RWPE1 (cell line): ENCODE measurements at regions not wholly inside any gene's neighbourhood (a gene's known extent, or its start where the extent isn't known, plus 50 kb on each side); places are given as distances from the start of the nearest gene placed in this dataset.

Experiments
- CTCF ChIA-PET: fragments of 350-600 bp; sonication (Branson Sonifier 250); formaldehyde crosslinking; extraction: SDS; loops from one replicate; lab custom pipeline; 2021; lab: Yijun Ruan, JAX
- POLR2A ChIA-PET: fragments of 400-600 bp; formaldehyde crosslinking; extraction: SDS; loops from one replicate; lab custom pipeline; 2020; ENCODE audit warnings: antibody characterized with exemption; ENCODE audit not compliant: low non-redundant PET; lab: Yijun Ruan, JAX
- DNase-seq: peaks from one replicate; pipeline ENCODE4 v3.0.0; 2012; ENCODE audit warnings: low spot score
- H3K27ac ChIP-seq: fragments of 450-650 bp; 2 replicates; pipeline ENCODE4 v1.5.1; 2017
- TF ChIP-seq, protein P1 (sequence below): fragments of 450-650 bp; conservative IDR thresholded peaks from 2 replicates; pipeline ENCODE4 v1.5.1; 2017; ENCODE audit warnings: low read depth, mild to moderate bottlenecking

GRCh38 chr1:87572008-87572407 is 243.3 kb downstream of the LMO4 start:
- TF ChIP-seq, protein P1, sequence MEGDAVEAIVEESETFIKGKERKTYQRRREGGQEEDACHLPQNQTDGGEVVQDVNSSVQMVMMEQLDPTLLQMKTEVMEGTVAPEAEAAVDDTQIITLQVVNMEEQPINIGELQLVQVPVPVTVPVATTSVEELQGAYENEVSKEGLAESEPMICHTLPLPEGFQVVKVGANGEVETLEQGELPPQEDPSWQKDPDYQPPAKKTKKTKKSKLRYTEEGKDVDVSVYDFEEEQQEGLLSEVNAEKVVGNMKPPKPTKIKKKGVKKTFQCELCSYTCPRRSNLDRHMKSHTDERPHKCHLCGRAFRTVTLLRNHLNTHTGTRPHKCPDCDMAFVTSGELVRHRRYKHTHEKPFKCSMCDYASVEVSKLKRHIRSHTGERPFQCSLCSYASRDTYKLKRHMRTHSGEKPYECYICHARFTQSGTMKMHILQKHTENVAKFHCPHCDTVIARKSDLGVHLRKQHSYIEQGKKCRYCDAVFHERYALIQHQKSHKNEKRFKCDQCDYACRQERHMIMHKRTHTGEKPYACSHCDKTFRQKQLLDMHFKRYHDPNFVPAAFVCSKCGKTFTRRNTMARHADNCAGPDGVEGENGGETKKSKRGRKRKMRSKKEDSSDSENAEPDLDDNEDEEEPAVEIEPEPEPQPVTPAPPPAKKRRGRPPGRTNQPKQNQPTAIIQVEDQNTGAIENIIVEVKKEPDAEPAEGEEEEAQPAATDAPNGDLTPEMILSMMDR, result no peak
- ChIA-PET CTCF (interaction anchor here (0.7 kb wide), 1 partner anchor 11 kb away, joined by 3 read pairs; no protein-coding TSS in a partner anchor), POLR2A (no interaction called here)
- no peak for DNase-seq
- no peak overlapping the region for H3K27ac ChIP-seq

- H3K27ac ChIP-seq, result no peak overlapping the region
- ChIA-PET POLR2A (no interaction called here), CTCF (no interaction called here)
- no peak for DNase-seq
- TF ChIP-seq, protein P1, result no peak
Observed at GRCh38 chr1:87572891-87573290, 244.2 kb downstream of the LMO4 start.

- TF ChIP-seq, protein P1, result no peak
Observed at GRCh38 chr1:87575528-87575927, 246.8 kb downstream of the LMO4 start.

GRCh38 chr1:87578464-87578863 is 249.8 kb downstream of the LMO4 start:
- TF ChIP-seq, protein P1, result no peak
- DNase-seq, result no peak
- ChIA-PET CTCF (no interaction called here), POLR2A (no interaction called here)
- no peak overlapping the region for H3K27ac ChIP-seq

More at GRCh38 chr1:87575528-87575927, 246.8 kb downstream of the LMO4 start:
- no peak overlapping the region for H3K27ac ChIP-seq
- no peak for DNase-seq
- ChIA-PET CTCF (interaction anchor here (0.9 kb wide), 1 partner anchor 19 kb away, joined by 5 read pairs; no protein-coding TSS in a partner anchor), POLR2A (no interaction called here)

DNA sequence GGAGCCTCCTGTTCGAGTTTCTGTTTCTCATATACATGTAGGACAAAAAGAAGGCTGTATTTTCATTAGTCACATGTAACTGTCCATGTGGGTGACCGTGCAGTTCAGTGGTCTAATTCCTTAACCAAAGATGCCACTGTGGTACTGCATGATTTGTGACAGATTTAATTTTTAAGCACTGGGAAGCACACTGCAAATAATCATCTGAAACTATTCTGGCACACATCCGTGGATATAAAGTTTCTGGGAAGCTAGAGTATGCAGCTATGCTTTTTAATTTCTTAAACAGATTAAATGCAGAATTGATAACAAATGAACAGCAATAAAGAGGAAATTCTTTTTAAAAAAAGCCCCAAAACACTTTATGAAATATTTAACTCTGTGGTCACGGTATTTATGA is 254.8 kb downstream of the LMO4 start:
- TF ChIP-seq, protein P1, result no peak
- CTCF ChIA-PET, result no interaction called here
- H3K27ac ChIP-seq, result no peak overlapping the region
- POLR2A ChIA-PET, result no interaction called here
- DNase-seq, result no peak

- TF ChIP-seq, protein P1, result no peak
- POLR2A ChIA-PET, result no interaction called here
- no peak overlapping the region for H3K27ac ChIP-seq
- DNase-seq, result no peak
- CTCF ChIA-PET, result no interaction called here
Observed at GRCh38 chr1:87584586-87584985, 255.9 kb downstream of the LMO4 start.

- ChIA-PET CTCF (no interaction called here), POLR2A (no interaction called here)
- no peak overlapping the region for H3K27ac ChIP-seq
- TF ChIP-seq, protein P1, result no peak
- no peak for DNase-seq
Observed at GRCh38 chr1:87586501-87586900, 257.8 kb downstream of the LMO4 start.
